GM19240 (cell line): ENCODE measurements at regions not wholly inside any gene's neighbourhood (a gene's known extent, or its start where the extent isn't known, plus 50 kb on each side); places are given as distances from the start of the nearest gene placed in this dataset.
"Not testable (repeated sequence)": the region's sequence is repeated elsewhere in the genome, so short reads cannot be mapped to it uniquely, and the experiment has no call there.

Experiments used
- DNase-seq: peaks from one replicate; pipeline ENCODE4 v3.0.0; 2011; ENCODE audit warnings: low spot score; ENCODE audit not compliant: insufficient read length

- no peak for DNase-seq
Observed at GRCh38 chr3:25945366-25945765, 155.5 kb downstream of the OXSM start.

- DNase-seq: no peak
Observed at GRCh38 chr3:25945836-25946235, 155.9 kb downstream of the OXSM start.

- DNase-seq: no peak
Observed at GRCh38 chr3:25952133-25952532, 162.2 kb downstream of the OXSM start.

GRCh38 chr3:25957026-25957425, 167.1 kb downstream of the OXSM start:
- no peak for DNase-seq

- no peak for DNase-seq
Observed at GRCh38 chr3:25960776-25961175, 170.9 kb downstream of the OXSM start.

- no peak for DNase-seq
Observed at GRCh38 chr3:25962255-25962654, 172.4 kb downstream of the OXSM start.

GRCh38 chr3:25964141-25964540, 174.3 kb downstream of the OXSM start:
- DNase-seq: no peak

- DNase-seq: no peak
Observed at GRCh38 chr3:25967385-25967784, 177.5 kb downstream of the OXSM start.

GRCh38 chr3:25971736-25972135, 181.8 kb downstream of the OXSM start:
- DNase-seq: no peak

- no peak for DNase-seq
Observed at GRCh38 chr3:25973122-25973521, 183.2 kb downstream of the OXSM start.

- DNase-seq: no peak
Observed at GRCh38 chr3:25982756-25983155, 192.9 kb downstream of the OXSM start.

- DNase-seq: no peak
Observed at GRCh38 chr3:25985621-25986020, 195.7 kb downstream of the OXSM start.

GRCh38 chr3:25992606-25993005, 202.7 kb downstream of the OXSM start:
- DNase-seq: no peak

- DNase-seq: no peak
Observed at GRCh38 chr3:26004172-26004571, 214.3 kb downstream of the OXSM start.

- DNase-seq: no peak
Observed at GRCh38 chr3:26011276-26011675, 221.4 kb downstream of the OXSM start.

GRCh38 chr3:26012241-26012745, 222.4 kb downstream of the OXSM start:
- DNase-seq: no peak

GRCh38 chr3:26015752-26016151, 225.9 kb downstream of the OXSM start:
- DNase-seq: no peak

- no peak for DNase-seq
Observed at GRCh38 chr3:26018889-26019288, 229.0 kb downstream of the OXSM start.

GRCh38 chr3:26024206-26024605, 234.3 kb downstream of the OXSM start:
- not testable (repeated sequence) for DNase-seq

GRCh38 chr3:26029321-26029720, 239.4 kb downstream of the OXSM start:
- DNase-seq: no peak

- DNase-seq: not testable (repeated sequence)
Observed at GRCh38 chr3:26042126-26042525, 252.2 kb downstream of the OXSM start.

GRCh38 chr3:26049951-26050350, 260.1 kb downstream of the OXSM start:
- no peak for DNase-seq

GRCh38 chr3:26050776-26051175, 260.9 kb downstream of the OXSM start:
- no peak for DNase-seq

GRCh38 chr3:26058901-26059321, 269.0 kb downstream of the OXSM start:
- no peak for DNase-seq
